ENCODE measurements at regions not wholly inside any gene's neighbourhood (a gene's known extent, or its start where the extent isn't known, plus 50 kb on each side); places are given as distances from the start of the nearest gene placed in this dataset.

- intact Hi-C loops (cut with DNase I; ENCODE audit: low total_unique reads), result no loop called here
- 84% methylated on average over 5 of the region's 5 CpGs; no CpG with 5 or more reads in 1 of the 2 donors for WGBS, 2 donors (ENCODE audit: low coverage in 1 of 2)
- in situ Hi-C loops (cut with MboI; ENCODE audit: low pct_ligation_motif_present in 1 of 4, low pct_unique_long_range_greater_than_20kb in 1 of 4, low sequenced_read_pairs in 3 of 4), result no loop called here
- Histone ChIP-seq H3K36me3 (no peaks in the 10 kb centered on the region), H3K27me3 (no peaks in the 10 kb centered on the region), H3K4me3 (no peak overlapping the region), H3K4me1 (no peaks in the 10 kb centered on the region), H3K27ac (no peak overlapping the region), H3K9me3 (no peaks in the 10 kb centered on the region)
- no peak for TF ChIP-seq POLR2AphosphoS5 (IDR thresholded peaks at IDR 0.05)
- no peak for TF ChIP-seq CTCF (IDR thresholded peaks at IDR 0.05)
- no peak for TF ChIP-seq POLR2A (IDR thresholded peaks at IDR 0.05)
- TF ChIP-seq EP300 (IDR thresholded peaks at IDR 0.05; ENCODE audit: low read depth), result no peak
- DNase-seq, result no peak
These were observed 469.0 kb upstream of the BRINP1 start for GRCh38 chr9:119838210-119838609.

- Histone ChIP-seq H3K4me1 (no peaks in the 10 kb centered on the region), H3K27ac (no peak overlapping the region), H3K36me3 (no peaks in the 10 kb centered on the region), H3K27me3 (no peaks in the 10 kb centered on the region), H3K9me3 (no peaks in the 10 kb centered on the region), H3K4me3 (no peak overlapping the region)
- in situ Hi-C loops (cut with MboI; ENCODE audit: low pct_ligation_motif_present in 1 of 4, low pct_unique_long_range_greater_than_20kb in 1 of 4, low sequenced_read_pairs in 3 of 4) (no loop called here), intact Hi-C loops (cut with DNase I; ENCODE audit: low total_unique reads) (no loop called here)
- no peak for TF ChIP-seq EP300 (IDR thresholded peaks at IDR 0.05; ENCODE audit: low read depth)
- TF ChIP-seq POLR2A (IDR thresholded peaks at IDR 0.05), result no peak
- TF ChIP-seq CTCF (IDR thresholded peaks at IDR 0.05), result no peak
- no peak for TF ChIP-seq POLR2AphosphoS5 (IDR thresholded peaks at IDR 0.05)
- no peak for DNase-seq
- WGBS, 2 donors (ENCODE audit: low coverage in 1 of 2), result 41% methylated on average over 3 of the region's 3 CpGs; no CpG with 5 or more reads in 1 of the 2 donors
These were observed 466.8 kb upstream of the BRINP1 start for GRCh38 chr9:119836036-119836435.

GRCh38 chr9:119834064-119834620 is 464.9 kb upstream of the BRINP1 start:
- DNase-seq, result no peak
- intact Hi-C loops (cut with DNase I; ENCODE audit: low total_unique reads), result no loop called here
- H3K9me3 ChIP-seq, result no peaks in the 10 kb centered on the region
- H3K4me3 ChIP-seq, result no peak overlapping the region
- H3K27me3 ChIP-seq, result no peaks in the 10 kb centered on the region
- no peak overlapping the region for H3K27ac ChIP-seq
- TF ChIP-seq CTCF (IDR thresholded peaks at IDR 0.05) (no peak), POLR2A (IDR thresholded peaks at IDR 0.05) (no peak), EP300 (IDR thresholded peaks at IDR 0.05; ENCODE audit: low read depth) (no peak), POLR2AphosphoS5 (IDR thresholded peaks at IDR 0.05) (no peak)
- no peaks in the 10 kb centered on the region for H3K36me3 ChIP-seq
- WGBS, 2 donors (ENCODE audit: low coverage in 1 of 2), result 69 to 80% methylated on average over 3 to 6 of the region's 6 CpGs
- in situ Hi-C loops (cut with MboI; ENCODE audit: low pct_ligation_motif_present in 1 of 4, low pct_unique_long_range_greater_than_20kb in 1 of 4, low sequenced_read_pairs in 3 of 4), result no loop called here
- H3K4me1 ChIP-seq, result no peaks in the 10 kb centered on the region

- no peak for TF ChIP-seq POLR2AphosphoS5 (IDR thresholded peaks at IDR 0.05)
- no peak for TF ChIP-seq POLR2A (IDR thresholded peaks at IDR 0.05)
- no peak for TF ChIP-seq CTCF (IDR thresholded peaks at IDR 0.05)
- no peak for TF ChIP-seq EP300 (IDR thresholded peaks at IDR 0.05; ENCODE audit: low read depth)
- Histone ChIP-seq H3K9me3 (no peaks in the 10 kb centered on the region), H3K4me3 (no peak overlapping the region), H3K27ac (no peak overlapping the region), H3K4me1 (no peaks in the 10 kb centered on the region), H3K27me3 (no peaks in the 10 kb centered on the region), H3K36me3 (no peaks in the 10 kb centered on the region)
- intact Hi-C loops (cut with DNase I; ENCODE audit: low total_unique reads), result no loop called here
- DNase-seq, result no peak
- in situ Hi-C loops (cut with MboI; ENCODE audit: low pct_ligation_motif_present in 1 of 4, low pct_unique_long_range_greater_than_20kb in 1 of 4, low sequenced_read_pairs in 3 of 4), result no loop called here
- WGBS, 2 donors (ENCODE audit: low coverage in 1 of 2), result 80 to 82% methylated on average over 2 of the region's 2 CpGs
These were observed 462.1 kb upstream of the BRINP1 start for GRCh38 chr9:119831309-119831708.
